ENCODE measurements at regions not wholly inside any gene's neighbourhood (a gene's known extent, or its start where the extent isn't known, plus 50 kb on each side); places are given as distances from the start of the nearest gene placed in this dataset.

DNA sequence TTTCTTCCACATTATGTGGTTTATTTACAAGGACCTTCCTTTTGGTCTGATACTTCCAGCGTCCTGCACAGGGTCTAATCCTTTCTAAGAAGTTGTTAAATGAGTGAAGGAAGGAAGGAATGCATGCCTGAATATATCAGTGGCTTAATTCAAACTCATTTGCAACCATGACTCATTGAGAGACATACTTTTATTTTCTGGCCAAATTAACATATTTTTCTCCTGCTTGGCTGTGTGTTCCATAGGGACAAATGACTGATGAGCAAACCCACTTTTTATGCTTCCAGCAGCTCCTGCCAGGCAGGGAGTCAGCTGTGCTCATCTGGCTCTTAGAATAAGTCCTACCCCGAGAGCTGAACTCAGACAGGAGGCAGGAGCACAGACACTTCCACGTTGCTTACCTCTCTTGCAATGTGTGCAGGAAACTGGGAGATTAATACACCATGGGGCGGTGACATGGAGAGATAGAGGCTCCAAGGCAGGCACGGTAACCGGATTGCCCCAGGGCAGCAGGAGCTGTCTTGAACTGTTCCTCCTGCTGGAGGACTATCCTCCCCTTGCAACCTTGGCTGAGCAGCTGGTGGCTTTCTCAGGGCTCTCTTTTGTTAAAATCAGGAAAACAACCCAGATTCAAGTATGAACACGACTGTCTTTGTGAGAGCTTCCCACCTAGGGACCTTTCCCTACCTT lies 667.5 kb upstream of the HS6ST1 start:
- TF ChIP-seq POLR2AphosphoS5 (IDR thresholded peaks at IDR 0.05; ENCODE audit: low read depth) (no peak), SPI1 (IDR thresholded peaks at IDR 0.05; ENCODE audit: borderline replicate concordance, low read depth) (no peak), GABPA (IDR thresholded peaks at IDR 0.05; ENCODE audit: low read depth) (no peak), CTCF (IDR thresholded peaks at IDR 0.05; ENCODE audit: insufficient read depth, low read length) (no peak)
- TF ChIP-seq, protein P1, sequence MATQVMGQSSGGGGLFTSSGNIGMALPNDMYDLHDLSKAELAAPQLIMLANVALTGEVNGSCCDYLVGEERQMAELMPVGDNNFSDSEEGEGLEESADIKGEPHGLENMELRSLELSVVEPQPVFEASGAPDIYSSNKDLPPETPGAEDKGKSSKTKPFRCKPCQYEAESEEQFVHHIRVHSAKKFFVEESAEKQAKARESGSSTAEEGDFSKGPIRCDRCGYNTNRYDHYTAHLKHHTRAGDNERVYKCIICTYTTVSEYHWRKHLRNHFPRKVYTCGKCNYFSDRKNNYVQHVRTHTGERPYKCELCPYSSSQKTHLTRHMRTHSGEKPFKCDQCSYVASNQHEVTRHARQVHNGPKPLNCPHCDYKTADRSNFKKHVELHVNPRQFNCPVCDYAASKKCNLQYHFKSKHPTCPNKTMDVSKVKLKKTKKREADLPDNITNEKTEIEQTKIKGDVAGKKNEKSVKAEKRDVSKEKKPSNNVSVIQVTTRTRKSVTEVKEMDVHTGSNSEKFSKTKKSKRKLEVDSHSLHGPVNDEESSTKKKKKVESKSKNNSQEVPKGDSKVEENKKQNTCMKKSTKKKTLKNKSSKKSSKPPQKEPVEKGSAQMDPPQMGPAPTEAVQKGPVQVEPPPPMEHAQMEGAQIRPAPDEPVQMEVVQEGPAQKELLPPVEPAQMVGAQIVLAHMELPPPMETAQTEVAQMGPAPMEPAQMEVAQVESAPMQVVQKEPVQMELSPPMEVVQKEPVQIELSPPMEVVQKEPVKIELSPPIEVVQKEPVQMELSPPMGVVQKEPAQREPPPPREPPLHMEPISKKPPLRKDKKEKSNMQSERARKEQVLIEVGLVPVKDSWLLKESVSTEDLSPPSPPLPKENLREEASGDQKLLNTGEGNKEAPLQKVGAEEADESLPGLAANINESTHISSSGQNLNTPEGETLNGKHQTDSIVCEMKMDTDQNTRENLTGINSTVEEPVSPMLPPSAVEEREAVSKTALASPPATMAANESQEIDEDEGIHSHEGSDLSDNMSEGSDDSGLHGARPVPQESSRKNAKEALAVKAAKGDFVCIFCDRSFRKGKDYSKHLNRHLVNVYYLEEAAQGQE (IDR thresholded peaks at IDR 0.05; ENCODE audit: insufficient replicate concordance, low read depth) = no peak
- no peak overlapping the region for H3K27ac ChIP-seq (replicated peaks)
- no peak overlapping the region for H3K4me3 ChIP-seq (replicated peaks; ENCODE audit: insufficient read depth, low read length)
- H3K27me3 ChIP-seq (ENCODE audit: insufficient read depth, poor library complexity, severe bottlenecking) = peaks cover 4% of the 10 kb centered on the region
- no peak for DNase-seq (ENCODE audit: low read depth in 1 of 2, low spot score in 1 of 2)

DNA sequence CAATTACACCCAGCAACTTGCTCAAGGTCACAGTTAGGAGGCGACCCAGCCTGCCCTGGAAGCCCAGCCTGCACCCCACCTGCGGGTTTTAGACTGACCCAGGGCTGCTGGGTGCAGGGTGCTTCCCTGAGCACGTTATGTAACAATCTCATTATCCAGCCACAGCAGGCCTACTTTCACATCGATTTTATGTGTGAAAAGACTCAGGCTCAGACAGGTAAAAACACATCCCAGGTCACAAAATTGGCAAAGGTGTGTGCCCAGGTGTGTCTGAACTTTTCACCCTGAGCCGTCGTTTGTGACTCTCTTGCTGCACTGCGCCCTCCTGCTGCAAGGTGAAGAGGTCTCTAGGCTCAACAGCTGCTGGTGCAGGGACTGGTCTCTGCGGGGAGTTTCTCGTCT lies 668.2 kb upstream of the HS6ST1 start:
- Histone ChIP-seq H3K27me3 (ENCODE audit: insufficient read depth, poor library complexity, severe bottlenecking) (peaks cover 4% of the 10 kb centered on the region), H3K27ac (replicated peaks) (no peak overlapping the region), H3K4me3 (replicated peaks; ENCODE audit: insufficient read depth, low read length) (no peak overlapping the region)
- no peak for DNase-seq (ENCODE audit: low read depth in 1 of 2, low spot score in 1 of 2)
- TF ChIP-seq SPI1 (IDR thresholded peaks at IDR 0.05; ENCODE audit: borderline replicate concordance, low read depth) = no peak
- TF ChIP-seq POLR2AphosphoS5 (IDR thresholded peaks at IDR 0.05; ENCODE audit: low read depth) = no peak
- no peak for TF ChIP-seq GABPA (IDR thresholded peaks at IDR 0.05; ENCODE audit: low read depth)
- TF ChIP-seq, protein P1 (IDR thresholded peaks at IDR 0.05; ENCODE audit: insufficient replicate concordance, low read depth) = no peak
- no peak for TF ChIP-seq CTCF (IDR thresholded peaks at IDR 0.05; ENCODE audit: insufficient read depth, low read length)

DNA sequence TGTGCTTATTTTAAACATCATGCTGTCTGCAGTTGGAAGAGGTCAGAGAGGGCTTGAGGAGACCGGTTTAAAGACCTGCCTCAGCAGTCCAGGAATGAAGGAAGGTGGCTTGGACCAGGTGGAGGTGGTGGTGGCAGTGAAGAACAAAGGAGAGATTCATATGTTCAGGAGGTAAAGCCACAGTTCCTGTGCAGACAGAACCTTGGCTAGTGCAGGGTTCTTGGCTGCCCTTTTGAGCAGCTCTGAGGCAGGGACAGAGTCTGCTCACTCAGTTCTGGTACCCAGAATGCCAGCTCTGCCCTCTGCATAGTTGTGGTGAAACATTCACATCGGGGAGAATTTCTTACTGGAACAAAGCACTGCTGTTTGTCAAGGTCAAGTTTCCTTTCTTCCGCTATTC lies 669.7 kb upstream of the HS6ST1 start:
- TF ChIP-seq POLR2AphosphoS5 (IDR thresholded peaks at IDR 0.05; ENCODE audit: low read depth) = no peak
- TF ChIP-seq SPI1 (IDR thresholded peaks at IDR 0.05; ENCODE audit: borderline replicate concordance, low read depth) = no peak
- TF ChIP-seq, protein P1 (IDR thresholded peaks at IDR 0.05; ENCODE audit: insufficient replicate concordance, low read depth) = no peak
- no peak for TF ChIP-seq CTCF (IDR thresholded peaks at IDR 0.05; ENCODE audit: insufficient read depth, low read length)
- TF ChIP-seq GABPA (IDR thresholded peaks at IDR 0.05; ENCODE audit: low read depth) = no peak
- Histone ChIP-seq H3K27me3 (ENCODE audit: insufficient read depth, poor library complexity, severe bottlenecking) (peaks cover 4% of the 10 kb centered on the region), H3K27ac (replicated peaks) (no peak overlapping the region), H3K4me3 (replicated peaks; ENCODE audit: insufficient read depth, low read length) (no peak overlapping the region)
- DNase-seq (ENCODE audit: low read depth in 1 of 2, low spot score in 1 of 2) = no peak

Data from HL-60 (cell line).